ENCODE measurements at regions not wholly inside any gene's neighbourhood (a gene's known extent, or its start where the extent isn't known, plus 50 kb on each side); places are given as distances from the start of the nearest gene placed in this dataset. TPM values are rescaled to one million over a fixed set of nuclear protein-coding genes. Genes with fewer than 3 reads are reported as not detected.

DNA sequence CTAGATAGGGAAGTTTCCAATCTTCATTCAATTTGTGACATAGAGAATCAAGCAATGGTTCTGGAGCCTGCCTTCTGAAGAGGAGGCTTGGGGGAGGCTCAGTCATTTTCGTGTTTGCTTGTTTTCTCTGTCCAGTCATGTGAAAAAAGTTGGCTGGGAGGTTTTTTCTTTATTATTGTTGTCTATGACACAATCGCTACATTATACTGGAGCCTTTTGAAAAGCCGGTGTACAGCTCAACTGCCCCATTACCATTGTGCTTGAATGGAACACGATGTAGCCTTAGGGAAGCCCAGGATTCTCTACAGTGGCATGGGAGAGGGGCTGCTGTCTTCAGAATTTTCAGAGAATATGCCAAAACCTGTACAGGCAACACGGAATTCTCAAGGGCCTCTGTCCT lies 57.9 kb upstream of the NCAM1 start:
- Histone ChIP-seq H3K4me1 (ENCODE audit: control insufficient read depth in 1 of 2, insufficient read depth in 2 of 2, low read length in 2 of 2) (no peaks in the 10 kb centered on the region), H3K4me3 (replicated peaks in 1 of 3; ENCODE audit: low read depth in 2 of 3, low read length in 3 of 3) (no peak overlapping the region), H3K4me2 (replicated peaks; ENCODE audit: extremely low read depth, low read length, poor library complexity, severe bottlenecking) (no peak overlapping the region), H3K36me3 (replicated peaks in 1 of 2; ENCODE audit: control insufficient read depth in 1 of 2, insufficient read depth in 2 of 2, low read length in 2 of 2) (no peaks in the 10 kb centered on the region), H3K27ac (ENCODE audit: low read depth in 1 of 2, low read length in 2 of 2) (no peak overlapping the region), H3K27me3 (ENCODE audit: control insufficient read depth in 2 of 2, insufficient read depth in 2 of 2, low read length in 2 of 2) (no peaks in the 10 kb centered on the region), H2AFZ (ENCODE audit: insufficient read depth, low read depth, low read length, poor library complexity, severe bottlenecking) (no peak overlapping the region), H3K9me3 (replicated peaks in 1 of 2; ENCODE audit: control insufficient read depth in 1 of 2, insufficient read depth in 1 of 2, low read length in 2 of 2) (no peaks in the 10 kb centered on the region), H3K9ac (ENCODE audit: insufficient read depth, low read length, poor library complexity, severe bottlenecking) (no peak overlapping the region), H3K79me2 (ENCODE audit: insufficient read depth, low read length) (no peaks in the 10 kb centered on the region), H4K20me1 (ENCODE audit: insufficient read depth, low read length) (no peaks in the 10 kb centered on the region)
- Mint-ChIP-seq H3K36me3 (no peaks in the 10 kb centered on the region), H3K4me3 (no peak overlapping the region), H3K9me3 (peaks cover 0 to 6% (median 3%) of the 10 kb centered on the region in 7 donors), H3K27me3 (ENCODE audit: low read depth in 3 of 3) (peaks cover 0 to 4% (median 3%) of the 10 kb centered on the region in 3 donors), H3K27ac (no peak overlapping the region), H3K4me1 (no peaks in the 10 kb centered on the region)
- no peak for DNase-seq
- intact Hi-C loops (cut with micrococcal nuclease): no loop called here
- 94% methylated on average over 2 of the region's 5 CpGs for WGBS (ENCODE audit: insufficient coverage)
- TF ChIP-seq, protein P1, sequence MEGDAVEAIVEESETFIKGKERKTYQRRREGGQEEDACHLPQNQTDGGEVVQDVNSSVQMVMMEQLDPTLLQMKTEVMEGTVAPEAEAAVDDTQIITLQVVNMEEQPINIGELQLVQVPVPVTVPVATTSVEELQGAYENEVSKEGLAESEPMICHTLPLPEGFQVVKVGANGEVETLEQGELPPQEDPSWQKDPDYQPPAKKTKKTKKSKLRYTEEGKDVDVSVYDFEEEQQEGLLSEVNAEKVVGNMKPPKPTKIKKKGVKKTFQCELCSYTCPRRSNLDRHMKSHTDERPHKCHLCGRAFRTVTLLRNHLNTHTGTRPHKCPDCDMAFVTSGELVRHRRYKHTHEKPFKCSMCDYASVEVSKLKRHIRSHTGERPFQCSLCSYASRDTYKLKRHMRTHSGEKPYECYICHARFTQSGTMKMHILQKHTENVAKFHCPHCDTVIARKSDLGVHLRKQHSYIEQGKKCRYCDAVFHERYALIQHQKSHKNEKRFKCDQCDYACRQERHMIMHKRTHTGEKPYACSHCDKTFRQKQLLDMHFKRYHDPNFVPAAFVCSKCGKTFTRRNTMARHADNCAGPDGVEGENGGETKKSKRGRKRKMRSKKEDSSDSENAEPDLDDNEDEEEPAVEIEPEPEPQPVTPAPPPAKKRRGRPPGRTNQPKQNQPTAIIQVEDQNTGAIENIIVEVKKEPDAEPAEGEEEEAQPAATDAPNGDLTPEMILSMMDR (IDR thresholded peaks at IDR 0.05): no peak

DNA sequence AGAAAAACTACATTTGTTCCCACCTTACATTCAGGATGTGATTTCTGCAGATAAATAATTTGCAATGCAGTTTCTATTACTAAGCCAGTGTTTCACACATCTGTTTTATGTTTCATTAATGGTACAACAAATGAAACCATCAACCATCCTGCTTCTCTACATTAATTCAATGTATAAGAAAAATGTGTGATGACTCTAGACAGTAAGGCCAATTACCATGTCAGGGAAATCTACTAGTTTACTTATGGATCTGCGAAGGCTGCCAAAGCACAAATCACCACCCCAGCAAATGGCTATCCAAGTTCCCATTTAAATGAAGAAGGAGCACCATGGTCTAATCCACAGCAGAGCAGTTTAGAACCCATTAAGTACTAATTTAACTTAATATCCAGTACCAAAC lies 50.1 kb upstream of the NCAM1 start:
- TF ChIP-seq, protein P1 (IDR thresholded peaks at IDR 0.05): no peak
- DNase-seq: no peak
- no peaks in the 10 kb centered on the region for H3K36me3 Mint-ChIP-seq
- Histone ChIP-seq H3K27ac (ENCODE audit: low read depth in 1 of 2, low read length in 2 of 2) (no peak overlapping the region), H4K20me1 (ENCODE audit: insufficient read depth, low read length) (no peaks in the 10 kb centered on the region), H3K27me3 (ENCODE audit: control insufficient read depth in 2 of 2, insufficient read depth in 2 of 2, low read length in 2 of 2) (no peaks in the 10 kb centered on the region), H3K4me1 (ENCODE audit: control insufficient read depth in 1 of 2, insufficient read depth in 2 of 2, low read length in 2 of 2) (no peaks in the 10 kb centered on the region), H3K4me2 (replicated peaks; ENCODE audit: extremely low read depth, low read length, poor library complexity, severe bottlenecking) (no peak overlapping the region), H3K36me3 (replicated peaks in 1 of 2; ENCODE audit: control insufficient read depth in 1 of 2, insufficient read depth in 2 of 2, low read length in 2 of 2) (no peaks in the 10 kb centered on the region), H3K4me3 (replicated peaks in 1 of 3; ENCODE audit: low read depth in 2 of 3, low read length in 3 of 3) (no peak overlapping the region), H2AFZ (ENCODE audit: insufficient read depth, low read depth, low read length, poor library complexity, severe bottlenecking) (no peak overlapping the region), H3K9me3 (replicated peaks in 1 of 2; ENCODE audit: control insufficient read depth in 1 of 2, insufficient read depth in 1 of 2, low read length in 2 of 2) (no peaks in the 10 kb centered on the region), H3K9ac (ENCODE audit: insufficient read depth, low read length, poor library complexity, severe bottlenecking) (no peak overlapping the region), H3K79me2 (ENCODE audit: insufficient read depth, low read length) (no peaks in the 10 kb centered on the region)
- peaks cover 1 to 11% (median 3%) of the 10 kb centered on the region in 7 donors for H3K9me3 Mint-ChIP-seq
- 100% methylated on average over 1 of the region's 1 CpG for WGBS (ENCODE audit: insufficient coverage)
- no peaks in the 10 kb centered on the region for H3K4me1 Mint-ChIP-seq
- no peak overlapping the region for H3K27ac Mint-ChIP-seq
- peaks cover 0 to 5% (median 2%) of the 10 kb centered on the region in 3 donors for H3K27me3 Mint-ChIP-seq (ENCODE audit: low read depth in 3 of 3)
- intact Hi-C loops (cut with micrococcal nuclease): no loop called here
- H3K4me3 Mint-ChIP-seq: no peak overlapping the region

Small RNA genes in the stretch of these regions (small RNA-seq; reads per million reads assigned to genes)
- gene RF00477 (ENCODE audit: insufficient read length, low read depth): not detected
- gene RNU6-44P (ENCODE audit: insufficient read length, low read depth): not detected
